ENCODE measurements at regions not wholly inside any gene's neighbourhood (a gene's known extent, or its start where the extent isn't known, plus 50 kb on each side); places are given as distances from the start of the nearest gene placed in this dataset. TPM values are rescaled to one million over a fixed set of nuclear protein-coding genes. Genes with fewer than 3 reads are reported as not detected.

- no peak for TF ChIP-seq CHD7 (IDR thresholded peaks at IDR 0.05; ENCODE audit: insufficient replicate concordance, low read length)
Measured at GRCh38 chr1:232754930-232755329, 50.3 kb upstream of the MAP10 start (continued).

Small RNA genes lying in the stretch of these regions (small RNA-seq; reads per million reads assigned to genes)
- not detected for gene RNU6-1211P (ENCODE audit: insufficient read depth)

Measured in H1 (cell line).